HEK293 (cell line): ENCODE measurements at regions not wholly inside any gene's neighbourhood (a gene's known extent, or its start where the extent isn't known, plus 50 kb on each side); places are given as distances from the start of the nearest gene placed in this dataset.

Source experiments
- CTCF ChIA-PET: fragments of 350-600 bp; formaldehyde crosslinking; extraction: SDS; loops from one replicate; lab custom pipeline; 2021; ENCODE audit warnings: antibody characterized with exemption; lab: Yijun Ruan, JAX
- POLR2A ChIA-PET: fragments of 300-600 bp; formaldehyde crosslinking; extraction: SDS; loops from one replicate; lab custom pipeline; 2020; ENCODE audit warnings: antibody characterized with exemption, inconsistent platforms; lab: Yijun Ruan, JAX
- H3K27ac ChIP-seq: fragments of 200-500 bp; sonication (Bioruptor generic); 2 replicates; pipeline ENCODE4 v1.5.1; 2014; ENCODE audit warnings: low read depth, low read length, control low read depth, inconsistent platforms; ENCODE audit errors: extremely low read depth
- H3K36me3 ChIP-seq, 2 experiments: fragments of 200-500 bp in 1 of 2; sonication (Bioruptor generic) in 1 of 2; 1 replicate in 1 of 2; 2 replicates in 1 of 2; pipeline ENCODE4 v1.5.1; 2014 to 2017; ENCODE audit warnings: inconsistent platforms in 2 of 2, low read length in 2 of 2; ENCODE audit not compliant: control insufficient read depth in 2 of 2, insufficient read depth in 1 of 2
- H3K4me1 ChIP-seq: fragments of 200-500 bp; sonication (Bioruptor generic); 2 replicates; pipeline ENCODE4 v1.5.1; 2014; ENCODE audit warnings: mild to moderate bottlenecking, low read length, inconsistent platforms; ENCODE audit not compliant: control insufficient read depth, insufficient read depth
- H3K4me3 ChIP-seq: 2 replicates; pipeline ENCODE4 v1.5.1; 2011; ENCODE audit warnings: low read depth, mild to moderate bottlenecking, control low read depth, low read length, moderate library complexity
- H3K9me3 ChIP-seq: fragments of 200-500 bp; sonication (Bioruptor generic); 2 replicates; pipeline ENCODE4 v1.5.1; 2014; ENCODE audit warnings: low read depth, low read length, inconsistent platforms; ENCODE audit not compliant: control insufficient read depth, insufficient read depth
- HOXC10 ChIP-seq: sonication (generic); formaldehyde crosslinking; IDR thresholded peaks from 2 replicates; pipeline ENCODE4 v1.8.1; 2023; ENCODE audit warnings: mild to moderate bottlenecking, missing genetic modification reagents
- IKZF3 ChIP-seq: fragments of 450-650 bp; IDR thresholded peaks from 2 replicates; pipeline ENCODE4 v1.5.0; 2018; ENCODE audit warnings: missing biosample characterization, mild to moderate bottlenecking, missing genetic modification characterization, moderate library complexity
- KLF1 ChIP-seq: fragments of 450-650 bp; formaldehyde crosslinking; IDR thresholded peaks from 2 replicates; pipeline ENCODE4 v1.5.1; 2016; ENCODE audit warnings: missing biosample characterization, missing genetic modification characterization
- PATZ1 ChIP-seq: fragments of 450-650 bp; formaldehyde crosslinking; IDR thresholded peaks from 2 replicates; pipeline ENCODE4 v1.5.1; 2016; ENCODE audit warnings: missing biosample characterization, missing genetic modification characterization
- PRDM2 ChIP-seq: fragments of 450-650 bp; formaldehyde crosslinking; IDR thresholded peaks from 2 replicates; pipeline ENCODE4 v1.5.1; 2016; ENCODE audit warnings: missing biosample characterization, missing genetic modification characterization, borderline replicate concordance
- ZNF221 ChIP-seq: fragments of 450-650 bp; formaldehyde crosslinking; IDR thresholded peaks from 2 replicates; pipeline ENCODE4 v1.5.1; 2017; ENCODE audit warnings: missing biosample characterization, missing genetic modification characterization, borderline replicate concordance
- ZNF223 ChIP-seq: fragments of 450-650 bp; formaldehyde crosslinking; IDR thresholded peaks from 2 replicates; pipeline ENCODE4 v1.5.1; 2016; ENCODE audit warnings: missing biosample characterization, missing genetic modification characterization
- ZNF335 ChIP-seq: fragments of 450-650 bp; formaldehyde crosslinking; conservative IDR thresholded peaks from 2 replicates; pipeline ENCODE4 v1.5.1; 2016; ENCODE audit warnings: missing biosample characterization, missing genetic modification characterization
- ZNF398 ChIP-seq: fragments of 450-650 bp; formaldehyde crosslinking; IDR thresholded peaks from 2 replicates; pipeline ENCODE4 v1.5.1; 2017; ENCODE audit warnings: missing biosample characterization, missing genetic modification characterization
- ZNF529 ChIP-seq: fragments of 450-650 bp; formaldehyde crosslinking; IDR thresholded peaks from 2 replicates; pipeline ENCODE4 v1.5.1; 2017; ENCODE audit warnings: missing genetic modification characterization, missing biosample characterization; ENCODE audit not compliant: insufficient replicate concordance
- ZNF544 ChIP-seq: fragments of 450-650 bp; formaldehyde crosslinking; IDR thresholded peaks from 2 replicates; pipeline ENCODE4 v1.5.0; 2017; ENCODE audit warnings: missing biosample characterization, missing genetic modification characterization
- ZNF654 ChIP-seq: fragments of 450-650 bp; formaldehyde crosslinking; IDR thresholded peaks from 2 replicates; pipeline ENCODE4 v1.5.1; 2016; ENCODE audit warnings: low read depth, missing biosample characterization, missing genetic modification characterization
- ZNF707 ChIP-seq: fragments of 450-650 bp; formaldehyde crosslinking; IDR thresholded peaks from 2 replicates; pipeline ENCODE4 v1.5.1; 2016; ENCODE audit warnings: missing biosample characterization, missing genetic modification characterization
- TF ChIP-seq, protein P1 (sequence below): fragments of 450-650 bp; formaldehyde crosslinking; IDR thresholded peaks from 2 replicates; pipeline ENCODE4 v1.5.1; 2016; ENCODE audit warnings: missing biosample characterization, missing genetic modification characterization
- TF ChIP-seq, protein P2 (sequence below): fragments of 450-650 bp; formaldehyde crosslinking; IDR thresholded peaks from 2 replicates; pipeline ENCODE4 v1.5.1; 2016; ENCODE audit warnings: missing biosample characterization, missing genetic modification characterization

GRCh38 chrX:94871640-94872039 is 1197.6 kb downstream of the FAM133A start:
- ChIA-PET CTCF (interaction anchor here (0.7 kb wide), 1 partner anchor 11 kb away, joined by 3 read pairs; no protein-coding TSS in a partner anchor), POLR2A (no interaction called here)
- no peak overlapping the region for H3K27ac ChIP-seq
- H3K4me1 ChIP-seq, result no peaks in the 10 kb centered on the region
- H3K4me3 ChIP-seq, result no peak overlapping the region
- H3K9me3 ChIP-seq, result no peaks in the 10 kb centered on the region; the same call in 1 of the 2 replicates
- TF ChIP-seq ZNF223 (tag by site-specific recombination), result no peak
- no peak for TF ChIP-seq ZNF529 (tag by site-specific recombination)
- no peak for TF ChIP-seq ZNF398 (tag by site-specific recombination)
- TF ChIP-seq, protein P1, sequence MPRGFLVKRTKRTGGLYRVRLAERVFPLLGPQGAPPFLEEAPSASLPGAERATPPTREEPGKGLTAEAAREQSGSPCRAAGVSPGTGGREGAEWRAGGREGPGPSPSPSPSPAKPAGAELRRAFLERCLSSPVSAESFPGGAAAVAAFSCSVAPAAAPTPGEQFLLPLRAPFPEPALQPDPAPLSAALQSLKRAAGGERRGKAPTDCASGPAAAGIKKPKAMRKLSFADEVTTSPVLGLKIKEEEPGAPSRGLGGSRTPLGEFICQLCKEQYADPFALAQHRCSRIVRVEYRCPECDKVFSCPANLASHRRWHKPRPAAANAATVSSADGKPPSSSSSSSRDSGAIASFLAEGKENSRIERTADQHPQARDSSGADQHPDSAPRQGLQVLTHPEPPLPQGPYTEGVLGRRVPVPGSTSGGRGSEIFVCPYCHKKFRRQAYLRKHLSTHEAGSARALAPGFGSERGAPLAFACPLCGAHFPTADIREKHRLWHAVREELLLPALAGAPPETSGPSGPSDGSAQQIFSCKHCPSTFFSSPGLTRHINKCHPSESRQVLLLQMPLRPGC (tag by site-specific recombination), result no peak
- TF ChIP-seq ZNF221 (tag by site-specific recombination), result no peak
- TF ChIP-seq ZNF544, result no peak
- TF ChIP-seq PRDM2, result no peak
- TF ChIP-seq, protein P2, sequence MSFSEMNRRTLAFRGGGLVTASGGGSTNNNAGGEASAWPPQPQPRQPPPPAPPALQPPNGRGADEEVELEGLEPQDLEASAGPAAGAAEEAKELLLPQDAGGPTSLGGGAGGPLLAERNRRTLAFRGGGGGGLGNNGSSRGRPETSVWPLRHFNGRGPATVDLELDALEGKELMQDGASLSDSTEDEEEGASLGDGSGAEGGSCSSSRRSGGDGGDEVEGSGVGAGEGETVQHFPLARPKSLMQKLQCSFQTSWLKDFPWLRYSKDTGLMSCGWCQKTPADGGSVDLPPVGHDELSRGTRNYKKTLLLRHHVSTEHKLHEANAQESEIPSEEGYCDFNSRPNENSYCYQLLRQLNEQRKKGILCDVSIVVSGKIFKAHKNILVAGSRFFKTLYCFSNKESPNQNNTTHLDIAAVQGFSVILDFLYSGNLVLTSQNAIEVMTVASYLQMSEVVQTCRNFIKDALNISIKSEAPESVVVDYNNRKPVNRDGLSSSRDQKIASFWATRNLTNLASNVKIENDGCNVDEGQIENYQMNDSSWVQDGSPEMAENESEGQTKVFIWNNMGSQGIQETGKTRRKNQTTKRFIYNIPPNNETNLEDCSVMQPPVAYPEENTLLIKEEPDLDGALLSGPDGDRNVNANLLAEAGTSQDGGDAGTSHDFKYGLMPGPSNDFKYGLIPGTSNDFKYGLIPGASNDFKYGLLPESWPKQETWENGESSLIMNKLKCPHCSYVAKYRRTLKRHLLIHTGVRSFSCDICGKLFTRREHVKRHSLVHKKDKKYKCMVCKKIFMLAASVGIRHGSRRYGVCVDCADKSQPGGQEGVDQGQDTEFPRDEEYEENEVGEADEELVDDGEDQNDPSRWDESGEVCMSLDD (tag by site-specific recombination), result no peak
- no peak for TF ChIP-seq ZNF654 (tag by site-specific recombination)
- no peak for TF ChIP-seq ZNF335 (tag by site-specific recombination)
- no peak for TF ChIP-seq ZNF707
- TF ChIP-seq KLF1 (tag by site-specific recombination), result no peak
- TF ChIP-seq PATZ1 (tag by site-specific recombination), result no peak
- TF ChIP-seq HOXC10 (CRISPR knock-in tag), result no peak
- TF ChIP-seq IKZF3 (tag by site-specific recombination), result no peak
- no peaks in the 10 kb centered on the region for H3K36me3 ChIP-seq
